Pancreas (tissue), 10 donors: ENCODE measurements at regions not wholly inside any gene's neighbourhood (a gene's known extent, or its start where the extent isn't known, plus 50 kb on each side); places are given as distances from the start of the nearest gene placed in this dataset.

Experiments used
- ATAC-seq, 4 donors: fragments of 200-7000 bp; cut with Tn5 transposase; one replicate each; pipeline versions ENCODE4 v1.8.0 to v1.9.1; 2020; ENCODE audit warnings: mild to moderate bottlenecking in 4 of 4, moderate library complexity in 4 of 4
- DNase-seq, 6 donors: peaks; one replicate each; pipeline ENCODE4 v3.0.0-alpha.2; 2020
- FAIRE-seq: peaks from 2 replicates; lab custom pipeline; 2012; peaks lifted over from hg19 to GRCh38; lab: Jason Lieb, UNC
- H3K27ac ChIP-seq, 4 donors: fragments of 200-600 bp; sonication (generic); 1 replicate in 3 of 4; 2 replicates in 1 of 4; pipeline versions ENCODE4 v1.5.0 to v1.8.0; 2020
- H3K27me3 ChIP-seq, 4 donors: fragments of 200-600 bp; one replicate each; pipeline ENCODE4 v1.8.0; 2021
- H3K36me3 ChIP-seq, 3 donors: fragments of 200-600 bp; sonication (generic) in 1 of 3; one replicate each; pipeline versions ENCODE4 v1.5.0 to v1.8.0; 2020 to 2021
- H3K4me1 ChIP-seq, 3 donors: fragments of 200-600 bp; one replicate each; pipeline ENCODE4 v1.8.0; 2021
- H3K4me3 ChIP-seq, 4 donors: fragments of 200-600 bp; sonication (generic) in 2 of 4; one replicate each; pipeline versions ENCODE4 v1.5.0 to v1.8.0; 2020 to 2021
- H3K9me3 ChIP-seq, 4 donors: fragments of 200-600 bp; one replicate each; pipeline ENCODE4 v1.8.0; 2021
- CTCF ChIP-seq, 4 donors: fragments of 200-600 bp; sonication (generic) in 3 of 4; IDR thresholded peaks; one replicate each; pipeline versions ENCODE4 v1.5.0 to v1.8.0; 2021; ENCODE audit warnings: antibody characterized with exemption in 4 of 4
- WGBS, 2 donors: extraction: QIAGEN DNeasy Blood & Tissue Kit; methylation state at CpG; one replicate each; pipeline ENCODE4 v1.1.7; 2013; 5-methylcytosine and 5-hydroxymethylcytosine counted together
- intact Hi-C, 3 donors: fragments of 100-400 bp; cut with DNase I; formaldehyde crosslinking; loops; one replicate each; pipeline versions ENCODE4 v1.11.1 to v1.14.2; 2022
- donor health status: healthy with polysubstance abuse.
- donor health status: DM: no; HTN: no; CAD: no; lungs with moderate emphysema.
- donor health status: DM: no; HTN: no; CAD: no.
- donor health status: control.
- donor health status: control.
- donor health status: Bipolar disorder and iron deficiency.
- donor health status: DM: yes; HTN: yes; CAD: no.
- donor health status: DM: no; HTN: no; CAD: no.
- donor health status: DM: no; HTN: no; CAD: no.
- donor health status: DM: yes; HTN: yes; CAD: no.

GRCh38 chr5:155260798-155261197 is 247.2 kb downstream of the KIF4B start:
- no peak for TF ChIP-seq CTCF (IDR thresholded peaks at IDR 0.05)
- WGBS, 2 donors, result 24 to 31% methylated on average over 3 of the region's 3 CpGs
- no peaks in the 10 kb centered on the region for H3K36me3 ChIP-seq
- no peaks in the 10 kb centered on the region for H3K9me3 ChIP-seq
- no peak overlapping the region for H3K27ac ChIP-seq
- H3K27me3 ChIP-seq, result peaks cover 0 to 3% (median 0%) of the 10 kb centered on the region in 4 donors
- DNase-seq (no peak), FAIRE-seq (no peak), ATAC-seq (peak in 2 of 4 donors; percentile 39 to 57)
- H3K4me3 ChIP-seq, result no peak overlapping the region
- no peaks in the 10 kb centered on the region for H3K4me1 ChIP-seq
- intact Hi-C loops, result no loop called here

GRCh38 chr5:155263381-155263780 is 249.8 kb downstream of the KIF4B start:
- TF ChIP-seq CTCF (IDR thresholded peaks at IDR 0.05), result no peak
- peaks cover 0 to 3% (median 0%) of the 10 kb centered on the region in 4 donors for H3K27me3 ChIP-seq
- DNase-seq, result no peak
- no peaks in the 10 kb centered on the region for H3K36me3 ChIP-seq
- intact Hi-C loops, result no loop called here
- no peak for FAIRE-seq
- no peak overlapping the region for H3K4me3 ChIP-seq
- WGBS, 2 donors, result 58 to 72% methylated on average over 2 of the region's 2 CpGs
- no peak for ATAC-seq
- H3K27ac ChIP-seq, result no peak overlapping the region
- H3K9me3 ChIP-seq, result no peaks in the 10 kb centered on the region
- H3K4me1 ChIP-seq, result no peaks in the 10 kb centered on the region

- H3K4me3 ChIP-seq, result no peak overlapping the region
- no peak overlapping the region for H3K27ac ChIP-seq
- no peaks in the 10 kb centered on the region for H3K4me1 ChIP-seq
- no peaks in the 10 kb centered on the region for H3K36me3 ChIP-seq
- DNase-seq (no peak), ATAC-seq (no peak), FAIRE-seq (no peak)
- no peaks in the 10 kb centered on the region for H3K9me3 ChIP-seq
- H3K27me3 ChIP-seq, result peaks cover 0 to 3% (median 0%) of the 10 kb centered on the region in 4 donors
- WGBS, 2 donors, result 48 to 56% methylated on average over 5 of the region's 5 CpGs
- intact Hi-C loops, result no loop called here
- no peak for TF ChIP-seq CTCF (IDR thresholded peaks at IDR 0.05)
Observed at GRCh38 chr5:155264809-155265208, 251.3 kb downstream of the KIF4B start.

- ATAC-seq, result no peak
- no peak for TF ChIP-seq CTCF (IDR thresholded peaks at IDR 0.05)
- Histone ChIP-seq H3K4me3 (no peak overlapping the region), H3K27me3 (no peaks in the 10 kb centered on the region), H3K9me3 (no peaks in the 10 kb centered on the region), H3K27ac (no peak overlapping the region), H3K36me3 (no peaks in the 10 kb centered on the region), H3K4me1 (no peaks in the 10 kb centered on the region)
- intact Hi-C loops, result no loop called here
- WGBS, 2 donors, result 46 to 66% methylated on average over 2 of the region's 2 CpGs
- no peak for DNase-seq
- FAIRE-seq, result no peak
Observed at GRCh38 chr5:155268770-155269425, 255.3 kb downstream of the KIF4B start.

GRCh38 chr5:155270725-155271124 is 257.2 kb downstream of the KIF4B start:
- no peaks in the 10 kb centered on the region for H3K27me3 ChIP-seq
- no peak overlapping the region for H3K4me3 ChIP-seq
- no peaks in the 10 kb centered on the region for H3K9me3 ChIP-seq
- intact Hi-C loops, result no loop called here
- 37 to 50% methylated on average over 3 of the region's 3 CpGs for WGBS, 2 donors
- H3K4me1 ChIP-seq, result no peaks in the 10 kb centered on the region
- H3K36me3 ChIP-seq, result no peaks in the 10 kb centered on the region
- FAIRE-seq, result no peak
- DNase-seq, result no peak
- no peak for ATAC-seq
- no peak overlapping the region for H3K27ac ChIP-seq
- no peak for TF ChIP-seq CTCF (IDR thresholded peaks at IDR 0.05)
